ENCODE measurements at regions not wholly inside any gene's neighbourhood (a gene's known extent, or its start where the extent isn't known, plus 50 kb on each side); places are given as distances from the start of the nearest gene placed in this dataset.

DNA sequence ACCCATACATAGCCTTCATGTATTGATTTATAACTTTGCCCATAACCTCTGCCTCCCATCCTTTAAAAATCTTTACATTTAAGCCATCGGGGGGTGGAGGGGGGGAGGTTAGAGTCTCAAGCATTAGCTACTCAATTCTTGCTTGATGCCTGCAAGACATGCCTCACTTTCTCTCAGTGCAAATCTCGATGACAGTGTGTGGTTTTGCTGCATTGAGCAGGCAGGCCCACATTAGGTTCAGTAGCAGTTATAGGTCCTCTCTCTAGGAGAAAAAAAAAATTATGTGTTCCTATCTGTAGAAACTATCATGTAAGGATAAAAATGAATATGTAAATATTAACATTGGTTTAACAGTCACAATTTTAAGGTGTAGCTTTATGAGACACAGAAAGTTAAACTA lies 314.0 kb upstream of the ANO3 start:
- no peak overlapping the region for H3K4me3 Mint-ChIP-seq
- Histone ChIP-seq H3K79me2 (replicated peaks; ENCODE audit: insufficient read depth) (no peaks in the 10 kb centered on the region), H3F3A (replicated peaks; ENCODE audit: low read depth) (no peaks in the 10 kb centered on the region), H3K4me2 (no peak overlapping the region), H3K27ac (ENCODE audit: low read depth) (no peak overlapping the region), H3K27me3 (ENCODE audit: insufficient read depth) (no peaks in the 10 kb centered on the region), H3K36me3 (ENCODE audit: insufficient read depth) (no peaks in the 10 kb centered on the region), H2AFZ (peak overlapping the region; percentile 9; the same call in 1 of the 2 replicates), H3K4me1 (ENCODE audit: insufficient read depth) (no peaks in the 10 kb centered on the region; the same call in 1 of the 2 replicates), H4K20me1 (replicated peaks; ENCODE audit: insufficient read depth) (no peaks in the 10 kb centered on the region), H3K4me3 (no peak overlapping the region), H3K9me2 (ENCODE audit: insufficient read depth) (no peaks in the 10 kb centered on the region)
- peaks cover 5% of the 10 kb centered on the region; the same call in 2 of the 3 replicates for H3K4me1 Mint-ChIP-seq
- no peaks in the 10 kb centered on the region for H3K36me3 Mint-ChIP-seq (ENCODE audit: low read depth)
- TF ChIP-seq EZH2phosphoT487 (IDR thresholded peaks at IDR 0.05; ENCODE audit: unreplicated experiment) (no peak), ZNF462 (CRISPR knock-in tag; IDR thresholded peaks at IDR 0.05) (no peak), POLR2AphosphoS5 (IDR thresholded peaks at IDR 0.05; ENCODE audit: low read depth) (no peak), CREB1 (CRISPR knock-in tag; IDR thresholded peaks at IDR 0.05; ENCODE audit: low read depth) (no peak), EZH2 (IDR thresholded peaks at IDR 0.05; ENCODE audit: low read depth, unreplicated experiment) (no peak), ETS1 (IDR thresholded peaks at IDR 0.05) (no peak), CTCF (conservative IDR thresholded peaks at IDR 0.05; ENCODE audit: low read depth in 2 of 2) (no peak), NANOG (IDR thresholded peaks at IDR 0.05; ENCODE audit: borderline replicate concordance) (no peak), ZNF331 (CRISPR knock-in tag; IDR thresholded peaks at IDR 0.05; ENCODE audit: low read depth) (no peak), JUNB (IDR thresholded peaks at IDR 0.05; ENCODE audit: unreplicated experiment) (no peak), ZNF114 (CRISPR knock-in tag; IDR thresholded peaks at IDR 0.05) (no peak)
- TF ChIP-seq, protein P1, sequence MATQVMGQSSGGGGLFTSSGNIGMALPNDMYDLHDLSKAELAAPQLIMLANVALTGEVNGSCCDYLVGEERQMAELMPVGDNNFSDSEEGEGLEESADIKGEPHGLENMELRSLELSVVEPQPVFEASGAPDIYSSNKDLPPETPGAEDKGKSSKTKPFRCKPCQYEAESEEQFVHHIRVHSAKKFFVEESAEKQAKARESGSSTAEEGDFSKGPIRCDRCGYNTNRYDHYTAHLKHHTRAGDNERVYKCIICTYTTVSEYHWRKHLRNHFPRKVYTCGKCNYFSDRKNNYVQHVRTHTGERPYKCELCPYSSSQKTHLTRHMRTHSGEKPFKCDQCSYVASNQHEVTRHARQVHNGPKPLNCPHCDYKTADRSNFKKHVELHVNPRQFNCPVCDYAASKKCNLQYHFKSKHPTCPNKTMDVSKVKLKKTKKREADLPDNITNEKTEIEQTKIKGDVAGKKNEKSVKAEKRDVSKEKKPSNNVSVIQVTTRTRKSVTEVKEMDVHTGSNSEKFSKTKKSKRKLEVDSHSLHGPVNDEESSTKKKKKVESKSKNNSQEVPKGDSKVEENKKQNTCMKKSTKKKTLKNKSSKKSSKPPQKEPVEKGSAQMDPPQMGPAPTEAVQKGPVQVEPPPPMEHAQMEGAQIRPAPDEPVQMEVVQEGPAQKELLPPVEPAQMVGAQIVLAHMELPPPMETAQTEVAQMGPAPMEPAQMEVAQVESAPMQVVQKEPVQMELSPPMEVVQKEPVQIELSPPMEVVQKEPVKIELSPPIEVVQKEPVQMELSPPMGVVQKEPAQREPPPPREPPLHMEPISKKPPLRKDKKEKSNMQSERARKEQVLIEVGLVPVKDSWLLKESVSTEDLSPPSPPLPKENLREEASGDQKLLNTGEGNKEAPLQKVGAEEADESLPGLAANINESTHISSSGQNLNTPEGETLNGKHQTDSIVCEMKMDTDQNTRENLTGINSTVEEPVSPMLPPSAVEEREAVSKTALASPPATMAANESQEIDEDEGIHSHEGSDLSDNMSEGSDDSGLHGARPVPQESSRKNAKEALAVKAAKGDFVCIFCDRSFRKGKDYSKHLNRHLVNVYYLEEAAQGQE (IDR thresholded peaks at IDR 0.05; ENCODE audit: unreplicated experiment) = no peak
- ATAC-seq (no peak), DNase-seq (ENCODE audit: low spot score) (no peak)
- no peak overlapping the region for H3K27ac Mint-ChIP-seq
- H3K27me3 Mint-ChIP-seq (ENCODE audit: insufficient read depth, low read depth, poor library complexity) = no peaks in the 10 kb centered on the region
- H3K9me3 Mint-ChIP-seq = no peaks in the 10 kb centered on the region

Measured in GM23338 (cell line).